T-helper 9 cell (primary cell): ENCODE measurements at regions not wholly inside any gene's neighbourhood (a gene's known extent, or its start where the extent isn't known, plus 50 kb on each side); places are given as distances from the start of the nearest gene placed in this dataset.
"Not testable (repeated sequence)": the region's sequence is repeated elsewhere in the genome, so short reads cannot be mapped to it uniquely, and the experiment has no call there.

Experiments used
- DNase-seq: peaks from one replicate; pipeline ENCODE4 v3.0.0-alpha.2; 2020

GRCh38 chr2:22947741-22948140 lies 437.2 kb upstream of the KLHL29 start:
- DNase-seq = no peak

- DNase-seq = no peak
Observed at GRCh38 chr2:22950431-22950830, 434.5 kb upstream of the KLHL29 start.

- no peak for DNase-seq
Observed at GRCh38 chr2:22952656-22953225, 432.2 kb upstream of the KLHL29 start.

- DNase-seq = no peak
Observed at GRCh38 chr2:22957446-22957845, 427.5 kb upstream of the KLHL29 start.

- DNase-seq = no peak
Observed at GRCh38 chr2:22958308-22958707, 426.7 kb upstream of the KLHL29 start.

- no peak for DNase-seq
Observed at GRCh38 chr2:22967756-22968155, 417.2 kb upstream of the KLHL29 start.

GRCh38 chr2:22970284-22970975 lies 414.5 kb upstream of the KLHL29 start:
- no peak for DNase-seq

GRCh38 chr2:22970991-22971390 lies 414.0 kb upstream of the KLHL29 start:
- DNase-seq = no peak

GRCh38 chr2:22981785-22982184 lies 403.2 kb upstream of the KLHL29 start:
- no peak for DNase-seq

GRCh38 chr2:22984152-22984551 lies 400.8 kb upstream of the KLHL29 start:
- not testable (repeated sequence) for DNase-seq

- no peak for DNase-seq
Observed at GRCh38 chr2:22990246-22990645, 394.7 kb upstream of the KLHL29 start.

GRCh38 chr2:22991844-22992243 lies 393.1 kb upstream of the KLHL29 start:
- no peak for DNase-seq

GRCh38 chr2:22992441-22992840 lies 392.5 kb upstream of the KLHL29 start:
- DNase-seq = no peak

- DNase-seq = no peak
Observed at GRCh38 chr2:22993250-22993649, 391.7 kb upstream of the KLHL29 start.

- DNase-seq = no peak
Observed at GRCh38 chr2:22995576-22995975, 389.4 kb upstream of the KLHL29 start.

- no peak for DNase-seq
Observed at GRCh38 chr2:22996911-22997310, 388.1 kb upstream of the KLHL29 start.

GRCh38 chr2:22998359-22998758 lies 386.6 kb upstream of the KLHL29 start:
- no peak for DNase-seq

- DNase-seq = no peak
Observed at GRCh38 chr2:22999951-23000350, 385.0 kb upstream of the KLHL29 start.

- no peak for DNase-seq
Observed at GRCh38 chr2:23002234-23002633, 382.7 kb upstream of the KLHL29 start.

GRCh38 chr2:23005469-23005868 lies 379.5 kb upstream of the KLHL29 start:
- DNase-seq = no peak

GRCh38 chr2:23007631-23008235 lies 377.2 kb upstream of the KLHL29 start:
- no peak for DNase-seq

GRCh38 chr2:23008440-23008839 lies 376.5 kb upstream of the KLHL29 start:
- no peak for DNase-seq

GRCh38 chr2:23008951-23009350 lies 376.0 kb upstream of the KLHL29 start:
- DNase-seq = no peak

GRCh38 chr2:23009545-23010149 lies 375.3 kb upstream of the KLHL29 start:
- no peak for DNase-seq
